ENCODE measurements at regions not wholly inside any gene's neighbourhood (a gene's known extent, or its start where the extent isn't known, plus 50 kb on each side); places are given as distances from the start of the nearest gene placed in this dataset.
"Not testable (repeated sequence)": the region's sequence is repeated elsewhere in the genome, so short reads cannot be mapped to it uniquely, and the experiment has no call there.

DNA sequence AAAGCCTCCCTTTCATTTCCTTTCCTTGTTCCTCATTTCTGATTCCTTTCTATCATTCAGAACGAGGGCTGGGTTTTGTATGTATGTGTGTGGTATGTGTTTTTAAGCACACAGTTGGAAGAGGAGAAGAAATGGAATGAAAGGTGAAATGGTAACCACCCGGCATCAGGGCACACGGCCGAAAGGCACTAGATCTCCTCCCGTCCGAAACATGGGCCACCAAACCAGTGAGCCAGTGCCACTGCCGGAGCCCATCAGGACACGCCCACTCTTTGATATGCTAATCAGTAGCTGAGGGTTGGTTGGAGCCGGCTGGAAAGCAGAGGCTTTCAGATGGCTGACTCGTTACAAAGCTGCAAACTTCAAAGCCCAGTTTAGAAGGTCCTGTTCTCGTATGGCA lies 228.6 kb upstream of the JARID2 start:
- DNase-seq, result no peak

DNA sequence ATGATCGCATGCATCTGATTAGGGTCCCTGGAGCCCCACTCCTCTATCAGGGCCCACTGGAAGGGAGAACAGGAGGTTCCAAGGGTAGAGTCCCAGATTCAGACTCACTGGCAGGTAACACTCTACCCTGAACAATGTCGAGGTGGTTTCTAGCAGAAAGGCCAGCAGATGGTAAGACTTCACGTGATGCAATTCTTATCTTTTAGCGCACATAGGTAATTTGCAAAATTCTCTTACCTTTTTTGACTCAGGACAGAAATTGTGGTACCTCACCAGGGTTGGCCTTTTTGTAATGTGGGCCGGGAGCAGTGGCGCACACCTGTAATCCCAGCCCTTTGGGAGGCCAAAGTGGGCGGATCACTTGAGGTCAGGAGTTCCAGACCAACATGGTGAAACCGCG lies 228.1 kb upstream of the JARID2 start:
- no peak for DNase-seq

DNA sequence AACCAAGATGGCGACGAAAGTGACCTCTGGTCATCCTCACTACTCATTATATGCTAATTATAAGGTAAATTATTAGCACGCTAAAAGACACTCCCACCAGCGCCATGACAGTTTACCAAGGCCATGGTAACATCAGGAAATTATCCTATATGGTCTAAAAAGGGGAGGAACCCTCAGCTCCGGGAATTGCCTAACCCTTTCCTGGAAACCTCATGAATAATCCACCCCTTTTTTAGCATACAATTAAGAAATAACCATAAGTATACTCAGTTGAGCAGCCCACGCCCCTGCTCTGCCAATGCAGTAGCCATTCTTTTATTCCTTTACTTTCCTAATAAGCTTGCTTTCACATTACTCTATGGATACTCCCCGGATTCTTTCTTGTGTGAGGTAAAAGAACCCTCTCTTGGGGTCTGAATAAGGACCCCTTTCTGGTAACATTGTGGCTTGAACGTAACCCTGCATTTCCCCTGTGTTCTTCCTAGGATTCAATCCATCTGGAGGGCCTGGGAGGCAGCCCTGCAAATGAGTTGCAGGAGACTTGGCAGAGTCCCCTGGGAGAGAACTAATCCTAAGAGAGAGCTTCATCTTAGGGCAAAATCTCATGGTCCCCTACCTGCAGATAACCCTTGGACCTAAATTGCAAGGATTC lies 225.6 kb upstream of the JARID2 start:
- DNase-seq, result no peak

DNA sequence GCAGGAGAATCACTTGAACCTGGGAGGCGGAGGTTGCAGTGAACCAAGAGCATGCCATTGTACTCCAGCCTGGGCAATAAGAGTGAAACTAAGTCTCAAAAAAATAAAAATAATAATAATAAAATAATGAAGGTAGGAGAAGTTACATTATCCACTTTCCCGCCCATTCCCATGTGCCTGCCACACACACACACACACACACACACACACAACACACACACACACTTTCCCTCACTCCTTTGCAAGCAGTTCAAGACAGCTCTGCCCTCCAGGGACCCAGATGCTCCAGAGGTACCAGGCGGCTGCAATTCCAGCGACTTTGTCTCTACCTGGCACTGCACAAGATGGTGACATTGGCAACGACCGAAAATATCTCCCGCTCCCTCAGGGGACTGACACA lies 224.8 kb upstream of the JARID2 start:
- no peak for DNase-seq

DNA sequence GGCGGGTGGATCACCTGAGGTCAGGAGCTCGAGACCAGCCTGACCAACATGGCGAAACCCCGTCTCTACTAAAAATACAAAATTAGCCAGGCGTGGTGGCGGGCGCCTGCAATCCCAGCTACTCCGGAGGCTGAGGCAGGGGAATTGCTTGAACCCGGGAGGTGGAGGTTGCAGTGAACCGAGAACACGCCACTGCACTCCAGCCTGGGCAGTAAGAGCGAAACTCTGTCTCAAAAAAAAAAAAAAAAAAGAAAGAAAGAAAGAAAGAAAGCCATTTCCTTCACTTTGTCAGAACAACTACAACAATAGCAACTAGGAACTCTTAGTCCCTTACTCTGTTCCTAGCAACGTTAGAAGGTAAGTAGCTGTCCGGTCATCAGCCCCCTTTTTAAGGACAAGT lies 222.9 kb upstream of the JARID2 start:
- DNase-seq, result not testable (repeated sequence)

DNA sequence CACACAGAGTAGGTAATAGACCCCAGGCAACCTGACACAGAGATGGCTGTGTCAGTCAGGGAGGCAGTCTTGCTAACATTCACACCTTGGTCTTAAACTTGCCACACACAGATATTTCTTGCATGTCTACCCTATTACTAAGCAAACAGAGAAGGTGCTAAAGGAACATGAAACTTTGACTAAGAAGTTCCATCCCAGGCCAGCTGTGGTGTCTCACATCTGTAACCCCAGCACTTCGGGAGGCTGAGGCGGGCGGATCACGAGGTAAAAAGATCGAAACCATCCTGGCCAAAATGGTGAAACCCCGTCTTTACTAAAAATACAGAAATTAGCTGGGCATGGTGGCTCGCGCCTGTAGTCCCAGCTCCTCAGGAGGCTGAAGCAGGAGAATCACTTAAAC lies 222.4 kb upstream of the JARID2 start:
- no peak for DNase-seq

DNA sequence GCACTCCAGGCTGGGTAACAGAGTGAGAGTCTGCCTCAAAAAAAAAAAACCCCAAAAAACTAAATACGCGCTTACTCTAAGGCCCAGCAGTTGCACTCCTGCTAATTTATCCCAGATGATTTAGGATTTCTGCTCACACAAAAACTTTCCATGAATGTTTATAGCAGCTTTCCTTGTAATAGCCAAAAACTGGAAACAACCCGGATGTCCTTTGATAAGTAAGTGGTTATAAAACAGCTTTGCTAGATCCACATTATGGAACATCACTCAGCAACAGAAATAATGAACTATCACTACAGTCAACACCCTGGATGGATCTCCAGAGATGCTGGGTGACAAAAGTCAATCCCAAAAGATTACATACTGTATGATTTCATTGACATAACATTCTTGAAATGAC lies 220.4 kb upstream of the JARID2 start:
- no peak for DNase-seq

DNA sequence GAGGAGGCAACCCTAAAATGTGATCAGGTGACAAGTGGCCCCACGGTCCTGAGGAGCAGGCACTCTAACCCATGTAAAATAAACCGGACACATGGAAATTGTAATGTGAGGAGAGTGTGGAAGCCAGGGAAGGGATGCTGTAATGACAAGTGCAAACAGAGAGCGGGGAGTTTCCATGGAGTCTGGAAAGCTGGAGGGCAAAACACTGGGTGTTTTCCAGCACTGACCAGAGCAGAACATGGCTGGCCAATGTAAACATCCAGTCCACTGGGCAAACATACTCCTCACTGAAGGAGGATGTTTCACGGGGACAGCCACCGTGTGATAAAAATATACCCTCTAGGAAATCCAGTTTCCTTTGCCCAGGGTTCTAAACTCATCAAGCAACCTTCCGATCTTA lies 219.0 kb upstream of the JARID2 start:
- DNase-seq, result no peak

DNA sequence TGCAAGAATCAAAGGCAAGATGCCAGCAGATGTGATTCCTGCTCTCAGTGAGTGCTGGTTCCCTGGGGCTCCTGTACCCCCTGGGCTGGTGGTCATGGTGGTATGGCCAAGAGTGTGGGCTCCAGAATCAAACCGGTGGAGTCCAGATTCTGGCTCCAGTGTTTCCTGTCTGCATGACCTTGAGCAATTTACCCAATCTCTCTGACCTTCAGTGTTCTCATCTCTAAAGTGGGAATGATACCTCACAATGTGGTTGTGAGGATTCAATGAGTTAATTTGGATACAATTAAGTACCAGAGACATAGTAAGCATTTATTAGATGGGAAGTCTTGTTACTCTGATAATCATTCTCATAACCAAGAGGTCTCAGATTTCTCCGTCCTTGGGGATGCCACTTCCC lies 218.4 kb upstream of the JARID2 start:
- DNase-seq, result no peak

DNA sequence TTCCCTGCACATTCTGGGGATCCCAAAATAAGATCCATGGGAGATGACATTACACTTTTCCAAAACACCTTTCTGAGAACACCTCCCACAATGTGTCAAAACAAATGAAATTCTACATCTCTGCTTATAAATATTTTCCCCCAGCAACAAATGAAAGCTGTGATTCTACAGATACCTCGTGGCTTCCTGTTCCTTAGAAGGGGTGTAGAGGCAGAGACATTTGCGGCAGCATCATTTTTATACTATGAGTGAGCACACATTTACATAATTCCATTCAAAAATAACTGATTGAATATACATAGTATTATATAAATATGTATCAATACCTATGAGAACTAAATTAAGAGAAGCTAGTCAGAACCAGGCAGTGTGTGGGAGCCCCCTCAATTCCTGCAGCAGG lies 213.9 kb upstream of the JARID2 start:
- no peak for DNase-seq

DNA sequence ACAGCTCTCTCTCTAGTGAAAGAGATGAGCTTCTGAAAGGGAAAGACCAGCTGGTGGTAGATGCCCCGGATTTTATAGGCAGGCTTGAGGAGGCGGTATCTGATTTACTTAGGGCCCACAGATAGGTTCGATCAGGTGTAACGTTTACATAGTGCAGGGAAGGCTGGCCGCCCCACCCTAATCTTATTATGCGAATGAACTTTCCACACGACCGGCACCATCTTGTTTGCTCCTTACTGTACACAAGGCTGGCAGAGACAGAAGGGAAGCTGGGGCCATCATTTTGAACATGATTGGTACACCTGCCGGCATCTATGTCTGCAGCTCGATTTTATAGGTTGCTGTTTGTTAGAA lies 212.0 kb upstream of the JARID2 start:
- DNase-seq, result peak; percentile 62

DNA sequence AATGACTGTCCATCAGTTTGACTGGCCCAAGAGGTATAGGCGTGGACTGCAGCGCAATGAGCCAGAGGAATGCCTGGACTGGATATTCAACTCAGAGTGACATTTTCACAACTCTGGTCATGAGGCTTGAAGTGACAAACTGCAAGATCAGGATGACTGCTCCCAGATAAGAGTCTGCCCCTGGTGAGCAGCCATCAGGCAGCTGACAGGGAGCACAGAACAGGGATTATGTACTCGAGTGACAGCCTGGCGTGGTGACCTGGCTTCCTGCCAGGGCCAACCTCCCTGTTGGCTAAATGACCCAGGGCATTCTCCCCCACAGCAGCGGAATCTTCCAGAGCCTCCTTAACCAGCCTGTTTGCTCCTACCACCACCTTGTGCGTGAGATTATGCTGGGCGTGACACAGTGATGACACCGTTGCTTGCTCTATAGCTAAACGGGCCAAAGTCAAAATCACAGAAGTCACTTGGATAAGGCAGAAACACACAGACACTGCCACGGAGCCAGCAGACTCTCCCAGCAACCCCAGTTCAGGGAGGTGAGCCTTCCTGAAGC lies 209.1 kb upstream of the JARID2 start:
- DNase-seq, result peak; percentile 62

DNA sequence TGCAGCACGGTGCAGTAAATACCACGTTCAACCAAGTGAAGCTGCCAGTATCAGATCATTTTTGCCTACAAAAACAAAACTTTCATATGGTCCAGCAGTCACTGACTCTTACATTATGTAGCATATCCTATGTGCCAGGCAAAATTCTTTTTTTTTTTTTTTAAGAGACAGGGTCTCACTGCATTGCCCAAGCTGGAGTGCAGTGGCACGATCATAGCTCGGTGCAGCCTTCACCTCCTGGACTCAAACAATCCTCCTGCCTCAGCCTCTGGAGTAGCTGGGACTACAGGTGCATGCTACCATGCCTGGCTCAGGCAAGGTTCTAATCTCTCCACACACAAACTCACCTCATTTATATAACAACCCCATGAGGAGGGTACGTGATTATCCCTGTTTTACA lies 208.6 kb upstream of the JARID2 start:
- DNase-seq, result no peak

DNA sequence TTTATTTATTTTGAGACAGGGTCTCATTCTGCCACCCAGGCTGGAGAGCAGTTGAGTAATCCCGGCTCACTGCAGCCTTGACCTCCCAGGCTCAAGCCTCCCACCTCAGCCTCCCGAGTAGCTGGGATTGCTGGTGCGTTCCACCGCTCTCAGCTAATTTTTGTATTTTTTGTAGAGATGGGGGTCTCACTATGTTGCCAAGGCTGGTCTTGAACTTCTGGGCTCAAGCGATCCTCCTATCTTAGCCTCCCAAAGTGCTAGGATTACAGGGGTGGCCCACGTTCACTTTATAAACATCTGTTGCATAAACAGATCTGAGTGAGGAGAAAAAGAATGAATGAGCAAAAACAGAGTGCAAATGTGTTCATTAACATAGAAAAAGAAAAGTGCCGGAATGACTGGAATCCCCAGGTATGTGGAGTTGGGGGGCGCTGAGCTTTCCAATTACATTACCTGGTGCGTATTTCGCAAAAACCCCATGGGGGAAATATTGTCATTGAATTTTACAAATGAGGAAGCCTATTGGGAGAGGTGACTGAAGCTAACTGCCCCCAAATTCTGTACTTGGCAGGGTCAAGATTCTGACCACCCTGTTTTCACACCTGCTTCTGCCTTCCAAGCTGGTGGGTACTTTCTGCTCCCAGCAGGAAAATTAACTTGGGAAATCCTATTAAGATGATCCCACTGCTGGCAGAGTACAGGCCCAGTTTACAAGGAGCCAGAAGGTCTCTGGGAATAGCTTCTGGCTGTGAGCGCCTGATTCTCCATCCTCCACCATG lies 207.7 kb upstream of the JARID2 start:
- no peak for DNase-seq

DNA sequence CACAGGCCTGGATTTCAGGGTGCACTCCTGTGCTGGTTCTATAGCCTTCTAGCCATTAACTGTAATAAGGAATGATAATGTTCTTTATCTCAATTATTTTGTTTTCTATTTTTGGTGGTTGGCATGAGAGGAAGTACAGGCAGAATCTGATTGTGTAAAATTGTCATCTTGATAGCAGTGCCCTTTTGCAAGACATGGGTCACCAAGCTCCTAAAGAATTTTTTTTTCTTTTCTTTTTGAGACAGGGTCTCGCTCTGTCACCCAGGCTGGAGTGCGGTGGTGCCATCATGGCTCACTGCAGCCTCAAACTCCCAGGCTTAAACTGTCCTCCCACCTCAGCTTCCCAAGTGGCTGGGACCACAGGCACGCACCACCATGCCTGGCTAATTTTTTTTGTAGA lies 206.7 kb upstream of the JARID2 start:
- no peak for DNase-seq

DNA sequence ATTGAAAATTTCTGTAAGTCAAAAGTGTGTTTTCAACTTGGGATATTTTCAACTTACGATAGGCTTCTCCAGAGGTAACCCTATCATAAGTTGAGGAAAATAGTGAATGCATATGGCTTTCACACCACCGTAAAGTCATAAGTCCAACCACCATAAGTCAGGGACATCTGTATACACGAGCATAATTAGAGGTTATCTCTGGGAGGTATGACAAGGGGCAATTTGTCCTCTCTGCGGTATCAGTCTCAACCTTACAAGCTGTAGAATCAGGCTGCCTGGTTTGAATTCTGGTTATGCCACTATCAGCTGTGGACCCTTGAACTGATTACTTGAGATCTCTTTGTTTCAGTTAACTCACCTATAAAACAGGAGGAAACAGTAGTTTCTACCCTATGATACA lies 202.9 kb upstream of the JARID2 start:
- DNase-seq, result no peak

DNA sequence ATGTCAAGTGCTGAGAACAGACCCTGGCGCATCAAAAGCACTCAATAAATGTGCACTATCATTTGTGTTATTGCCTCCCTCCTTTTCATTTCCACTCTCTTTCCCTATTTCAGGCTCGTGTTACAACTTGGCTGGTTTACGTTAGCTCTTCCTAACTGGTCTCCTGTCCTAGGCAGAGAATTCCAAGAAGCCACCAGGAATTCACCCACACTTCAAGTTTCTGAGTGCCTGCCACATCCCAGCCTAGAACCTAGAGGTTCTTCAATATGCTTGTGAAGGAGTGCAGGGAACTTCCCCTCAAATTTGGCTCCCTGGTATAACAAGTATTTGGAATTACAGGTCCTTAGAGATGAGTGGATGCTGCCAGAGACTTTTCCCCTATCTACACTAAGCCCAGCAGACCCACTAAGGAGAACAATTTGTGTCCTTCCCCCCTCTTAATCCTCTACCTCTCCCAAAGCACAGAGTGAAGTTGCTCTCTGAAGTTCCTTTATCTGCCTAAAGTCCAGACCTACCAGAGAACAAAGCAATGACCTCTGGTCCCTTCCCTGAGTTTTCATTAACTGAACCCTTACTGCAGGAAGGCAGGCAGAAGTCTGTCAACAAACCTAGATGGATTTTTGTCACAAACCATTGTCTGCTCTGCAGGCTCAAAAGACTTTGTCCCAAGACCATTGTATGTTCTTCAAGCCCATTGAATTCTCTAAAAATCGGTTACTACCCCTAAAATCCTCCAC lies 201.6 kb upstream of the JARID2 start:
- DNase-seq, result no peak

DNA sequence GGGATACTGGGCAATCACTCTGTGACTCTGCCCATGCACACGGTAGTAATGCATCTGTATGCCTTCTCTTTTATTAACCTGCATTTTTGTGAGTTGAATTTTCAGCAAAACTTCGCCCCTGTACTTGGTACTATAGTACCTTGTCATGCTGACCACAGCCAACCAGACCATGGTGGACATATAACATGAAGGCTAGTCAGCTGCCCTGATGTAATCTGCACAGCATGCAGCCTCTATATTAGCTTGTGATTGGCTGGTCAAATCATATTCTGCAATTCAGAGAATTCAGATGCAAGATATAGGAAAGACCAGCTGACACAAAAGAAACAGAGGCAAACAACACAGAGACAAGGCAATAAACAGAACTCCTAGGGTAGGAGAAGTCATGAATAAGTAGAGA lies 200.9 kb upstream of the JARID2 start:
- DNase-seq, result no peak

DNA sequence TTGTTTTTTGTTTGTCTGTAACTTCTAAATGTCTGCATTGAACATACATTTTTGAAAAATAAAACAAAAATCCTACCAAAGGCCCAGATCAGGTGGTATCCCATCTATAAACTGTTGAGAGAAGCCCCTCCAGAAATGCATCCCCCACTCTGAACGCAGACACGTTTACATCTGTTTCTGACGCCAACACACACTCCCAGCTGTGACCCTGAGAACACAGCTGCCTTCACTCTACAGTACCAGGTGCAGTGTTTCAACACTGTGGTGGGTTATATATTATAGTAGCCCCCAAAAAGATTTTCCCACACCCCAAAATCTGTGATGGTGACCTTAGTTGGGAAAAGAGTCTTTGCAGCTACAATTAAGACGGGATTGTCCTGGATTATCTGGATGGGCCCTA lies 199.1 kb upstream of the JARID2 start:
- DNase-seq, result no peak

DNA sequence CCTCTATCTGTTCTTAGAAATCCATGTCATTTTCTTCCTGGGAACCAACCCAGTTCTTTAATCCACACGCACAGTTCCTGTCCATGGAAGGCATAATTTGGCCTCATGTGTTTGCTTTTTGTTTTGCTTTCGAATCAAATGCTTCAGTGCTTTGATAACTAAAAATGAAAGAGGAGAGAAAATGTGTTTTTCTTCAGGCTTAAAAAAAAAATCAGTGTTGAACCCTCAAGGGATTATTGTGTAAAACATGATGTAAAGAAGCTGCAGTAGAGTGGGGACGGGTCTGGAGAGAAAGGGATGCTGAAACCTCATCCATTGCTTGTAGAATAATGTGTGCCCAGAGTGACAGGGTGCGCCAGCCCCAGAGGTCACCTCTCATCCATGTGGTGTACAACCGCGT lies 197.5 kb upstream of the JARID2 start:
- no peak for DNase-seq

DNA sequence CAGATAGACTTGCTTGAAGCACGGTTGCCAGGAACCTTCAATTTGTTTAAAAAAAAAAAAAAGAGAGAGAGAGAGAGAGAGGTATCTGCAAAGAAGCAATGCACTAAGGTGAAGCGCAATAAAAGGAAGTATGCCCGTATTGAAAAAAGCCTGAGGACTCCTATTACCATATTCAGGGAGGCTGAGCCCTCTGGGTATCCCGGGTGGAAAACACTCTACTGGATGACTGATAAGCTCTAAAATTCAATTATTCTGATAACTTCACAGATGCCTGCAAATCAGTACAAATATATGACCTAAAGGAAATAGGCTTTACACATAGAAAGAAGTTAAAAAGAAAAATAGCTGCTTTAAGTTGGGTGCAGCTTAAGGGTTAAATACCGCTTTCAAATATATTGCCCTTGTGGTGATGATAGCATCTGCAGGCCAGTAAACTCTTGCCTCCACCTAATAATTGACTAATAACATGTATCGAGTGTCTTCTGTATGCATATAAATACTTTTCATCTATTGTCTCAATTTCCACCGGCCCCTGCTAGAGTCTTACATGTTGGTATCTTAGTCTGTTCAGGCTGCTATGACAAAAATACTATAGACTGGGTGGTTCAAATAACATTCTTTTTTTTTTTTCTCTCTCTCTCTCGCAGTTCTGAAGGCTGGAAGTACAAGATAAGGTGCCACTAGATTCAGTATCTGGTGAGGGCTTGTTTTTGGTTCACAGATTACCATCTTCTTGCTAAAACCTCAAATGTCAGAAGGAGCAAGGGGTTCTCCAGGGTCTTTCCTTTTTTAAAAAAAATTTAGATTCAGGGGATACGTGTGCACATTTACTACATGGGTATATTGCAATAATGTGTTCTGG lies 187.4 kb upstream of the JARID2 start:
- no peak for DNase-seq

DNA sequence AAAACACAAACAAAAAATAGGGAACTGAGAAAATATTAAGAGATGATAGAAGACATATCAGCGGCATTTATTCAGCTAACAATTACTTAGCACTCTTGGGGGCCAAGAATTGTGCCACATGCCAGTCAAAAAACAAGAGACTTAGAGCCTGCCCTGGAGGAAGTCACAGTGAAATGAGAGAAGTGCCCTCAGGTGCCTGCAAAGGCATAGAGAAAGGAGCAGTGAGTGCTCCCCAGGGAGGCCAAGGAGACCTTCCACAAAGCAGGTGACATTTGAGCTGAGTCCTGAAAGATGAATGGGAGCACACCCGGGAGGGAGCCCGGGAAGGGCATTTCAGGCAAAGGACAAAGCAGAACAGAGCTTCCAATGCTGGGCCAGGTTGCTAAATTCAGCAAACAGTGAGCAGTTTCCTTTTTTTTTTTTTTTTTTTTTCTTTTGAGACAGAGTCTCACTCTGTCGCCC lies 184.7 kb upstream of the JARID2 start:
- peak; percentile 92 for DNase-seq

All from NCI-H2171 (cell line).